GM18951 (cell line): ENCODE measurements at regions not wholly inside any gene's neighbourhood (a gene's known extent, or its start where the extent isn't known, plus 50 kb on each side); places are given as distances from the start of the nearest gene placed in this dataset.

Experiments used
- POLR2A ChIP-seq: IDR thresholded peaks from 4 replicates; pipeline ENCODE4 v1.6.1; 2011; ENCODE audit warnings: mild to moderate bottlenecking; ENCODE audit not compliant: insufficient read length, insufficient read depth; ENCODE audit errors: extremely low read depth
- in situ Hi-C: fragments of 300-500 bp; cut with MboI; formaldehyde crosslinking; loops from one replicate; pipeline ENCODE4 v1.12.0; 2022; ENCODE audit warnings: low sequenced_read_pairs, mixed read lengths, inconsistent platforms; ENCODE audit not compliant: unreplicated experiment

- in situ Hi-C loops: no loop called here
- TF ChIP-seq POLR2A: no peak
Observed at GRCh38 chr11:69387409-69387885, 93.5 kb downstream of the MYEOV start.

GRCh38 chr11:69388210-69388609 is 93.3 kb upstream of the LINC01488 start:
- in situ Hi-C loops: no loop called here
- no peak for TF ChIP-seq POLR2A

GRCh38 chr11:69388661-69389060 is 92.8 kb upstream of the LINC01488 start:
- TF ChIP-seq POLR2A: no peak
- in situ Hi-C loops: no loop called here

DNA sequence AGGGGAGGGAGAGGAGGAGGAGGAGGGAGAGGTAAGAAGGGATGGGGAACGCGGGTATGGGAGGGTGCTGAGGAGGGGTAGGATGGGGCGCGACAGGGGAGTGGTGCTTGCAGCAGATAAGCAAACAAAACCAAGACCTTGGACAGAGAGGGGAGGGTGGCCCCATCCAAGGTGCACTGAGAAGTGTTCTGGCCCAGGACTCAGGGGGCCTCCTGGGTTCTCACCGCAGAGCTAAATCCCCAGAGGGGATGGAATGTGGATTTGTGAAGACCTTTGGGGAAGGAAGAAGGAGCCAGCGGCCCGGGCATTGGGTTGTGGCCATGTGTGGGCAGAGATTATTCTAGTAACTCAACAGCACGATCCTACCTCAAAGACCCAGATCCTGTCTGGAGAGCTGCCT is 90.9 kb upstream of the LINC01488 start:
- in situ Hi-C loops: no loop called here
- no peak for TF ChIP-seq POLR2A

- in situ Hi-C loops: no loop called here
- TF ChIP-seq POLR2A: no peak
Observed at GRCh38 chr11:69391192-69392103, 90.0 kb upstream of the LINC01488 start.

GRCh38 chr11:69392104-69392653 is 89.3 kb upstream of the LINC01488 start:
- no peak for TF ChIP-seq POLR2A
- in situ Hi-C loops: no loop called here

DNA sequence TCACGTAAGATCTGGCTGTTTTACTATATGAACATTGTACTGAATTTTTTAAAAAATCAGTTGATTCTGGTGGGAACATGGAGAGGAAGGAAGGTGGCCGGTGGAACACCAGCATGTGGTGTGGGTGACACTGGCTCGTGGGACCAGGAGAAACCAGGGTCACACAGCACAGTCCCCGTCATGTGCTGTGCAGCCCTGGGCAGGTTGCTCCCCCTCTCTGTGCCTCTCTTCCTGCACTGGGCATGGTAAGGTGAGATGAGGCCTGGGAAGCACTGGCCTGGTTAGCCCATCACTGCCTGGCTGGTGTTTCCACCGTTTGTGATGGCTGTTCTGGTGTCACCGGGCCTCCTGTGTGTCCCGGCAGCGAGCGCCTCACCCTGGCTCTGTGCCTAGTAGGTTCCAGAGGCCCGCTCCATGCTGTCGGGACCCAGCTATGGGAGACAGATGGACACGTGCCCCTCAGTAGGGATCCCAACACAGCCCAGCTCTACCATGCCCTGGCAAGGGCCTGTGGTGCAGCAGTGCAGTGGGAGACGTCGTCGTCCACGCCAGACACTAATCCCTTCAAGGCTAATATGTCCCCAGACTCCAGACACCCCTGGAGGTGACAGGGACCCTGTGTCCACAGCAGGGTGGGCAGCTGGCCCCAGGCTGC is 88.2 kb upstream of the LINC01488 start:
- no peak for TF ChIP-seq POLR2A

GRCh38 chr11:69393865-69394233 is 87.6 kb upstream of the LINC01488 start:
- TF ChIP-seq POLR2A: no peak
- in situ Hi-C loops: no loop called here

More for the DNA sequence above, 88.2 kb upstream of the LINC01488 start:
- in situ Hi-C loops: no loop called here

DNA sequence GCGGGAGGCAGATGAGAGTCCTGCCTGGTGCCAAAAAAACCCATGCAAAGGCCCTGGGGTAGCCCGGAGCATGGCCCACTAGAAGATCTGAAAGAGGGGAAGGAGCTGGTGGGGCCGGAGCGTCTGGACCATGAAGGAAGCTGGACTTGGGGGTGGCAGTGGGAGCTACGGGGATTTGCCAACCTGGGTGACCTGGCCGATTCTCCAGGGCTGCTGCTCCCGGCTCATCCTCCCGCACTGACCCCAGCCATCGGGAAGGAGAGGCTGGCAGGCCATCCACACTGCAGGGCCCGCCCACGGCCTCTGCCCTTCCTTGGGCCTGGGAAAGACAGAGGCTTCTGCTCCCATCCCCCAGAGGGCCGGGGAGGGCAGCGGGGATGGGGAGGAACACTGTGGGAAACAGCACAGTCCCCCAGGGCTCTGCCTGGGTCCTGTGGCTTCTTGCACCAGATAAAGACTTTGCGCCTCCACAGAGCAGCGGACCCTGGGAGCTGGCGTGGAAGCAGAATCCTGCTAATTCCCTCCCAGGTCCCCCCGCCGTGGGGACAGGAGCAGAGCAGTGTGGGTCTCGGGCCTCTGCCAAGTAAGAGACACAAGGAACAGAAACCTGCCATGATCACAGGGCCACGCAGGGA is 87.1 kb upstream of the LINC01488 start:
- in situ Hi-C loops: no loop called here
- no peak for TF ChIP-seq POLR2A

GRCh38 chr11:69394869-69395246 is 86.6 kb upstream of the LINC01488 start:
- no peak for TF ChIP-seq POLR2A
- in situ Hi-C loops: no loop called here

- in situ Hi-C loops: no loop called here
Observed at GRCh38 chr11:69395287-69395686, 86.2 kb upstream of the LINC01488 start.

GRCh38 chr11:69396051-69396947 is 85.2 kb upstream of the LINC01488 start:
- no peak for TF ChIP-seq POLR2A
- in situ Hi-C loops: no loop called here

More at GRCh38 chr11:69395287-69395686, 86.2 kb upstream of the LINC01488 start:
- TF ChIP-seq POLR2A: no peak

DNA sequence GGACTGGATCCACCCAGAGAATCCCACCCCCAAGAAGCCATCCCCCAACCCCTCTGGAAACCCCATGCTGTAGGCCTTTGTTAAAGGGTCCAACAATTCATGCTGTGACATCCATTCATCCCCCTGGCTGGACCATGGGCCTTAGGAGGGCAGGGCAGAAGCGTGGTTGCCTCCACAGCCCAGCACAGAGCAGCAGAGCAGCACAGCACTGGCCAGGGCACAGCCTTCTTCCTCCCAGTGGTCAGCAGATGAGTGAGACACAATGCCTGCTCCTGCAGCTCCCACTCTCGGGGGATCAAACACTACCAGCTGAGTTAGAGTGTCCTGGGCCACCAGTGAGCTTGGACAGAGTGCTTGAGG is 84.5 kb upstream of the LINC01488 start:
- in situ Hi-C loops: no loop called here
- no peak for TF ChIP-seq POLR2A

DNA sequence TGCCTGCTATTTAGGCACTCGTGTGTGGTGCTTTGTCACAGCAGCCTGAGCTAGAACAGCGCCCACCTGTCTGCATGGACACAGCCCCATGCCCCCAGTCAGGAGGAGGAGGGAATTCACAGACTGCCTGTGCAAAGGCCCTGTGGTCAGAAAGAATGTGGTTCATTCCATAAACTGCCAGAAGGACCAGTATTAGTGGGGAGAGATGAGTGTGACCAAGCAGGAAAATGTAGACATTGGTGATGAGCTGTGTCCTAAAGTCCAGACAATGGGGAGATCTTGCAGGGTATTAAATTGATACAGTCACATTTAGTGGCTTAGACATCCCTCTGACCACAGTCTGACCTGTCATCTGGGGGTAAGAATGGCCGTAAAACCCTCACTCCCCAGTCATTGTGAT is 83.7 kb upstream of the LINC01488 start:
- in situ Hi-C loops: no loop called here
- TF ChIP-seq POLR2A: no peak
